ENCODE measurements at regions not wholly inside any gene's neighbourhood (a gene's known extent, or its start where the extent isn't known, plus 50 kb on each side); places are given as distances from the start of the nearest gene placed in this dataset.
A peak's percentile ranks its signal among the peaks of the same experiment; 100 is the strongest.

- intact Hi-C loops (cut with DNase I) = no loop called here
- DNase-seq (ENCODE audit: low spot score) = peak; percentile 35
Observed at GRCh38 chr22:49208768-49209252, 618.9 kb downstream of the BRD1 start.

- intact Hi-C loops (cut with DNase I) = no loop called here
- DNase-seq (ENCODE audit: low spot score) = peak; percentile 64
Observed at GRCh38 chr22:49208004-49208402, 619.7 kb downstream of the BRD1 start.

GRCh38 chr22:49207008-49208003 lies 620.4 kb downstream of the BRD1 start:
- DNase-seq (ENCODE audit: low spot score) = peak; percentile 48
- intact Hi-C loops (cut with DNase I) = no loop called here

GRCh38 chr22:49206281-49206680 lies 621.4 kb downstream of the BRD1 start:
- DNase-seq (ENCODE audit: low spot score) = peak; percentile 60
- intact Hi-C loops (cut with DNase I) = no loop called here

- intact Hi-C loops (cut with DNase I) = no loop called here
- DNase-seq (ENCODE audit: low spot score) = peak; percentile 49
Observed at GRCh38 chr22:49205483-49205800, 622.2 kb downstream of the BRD1 start.

DNA sequence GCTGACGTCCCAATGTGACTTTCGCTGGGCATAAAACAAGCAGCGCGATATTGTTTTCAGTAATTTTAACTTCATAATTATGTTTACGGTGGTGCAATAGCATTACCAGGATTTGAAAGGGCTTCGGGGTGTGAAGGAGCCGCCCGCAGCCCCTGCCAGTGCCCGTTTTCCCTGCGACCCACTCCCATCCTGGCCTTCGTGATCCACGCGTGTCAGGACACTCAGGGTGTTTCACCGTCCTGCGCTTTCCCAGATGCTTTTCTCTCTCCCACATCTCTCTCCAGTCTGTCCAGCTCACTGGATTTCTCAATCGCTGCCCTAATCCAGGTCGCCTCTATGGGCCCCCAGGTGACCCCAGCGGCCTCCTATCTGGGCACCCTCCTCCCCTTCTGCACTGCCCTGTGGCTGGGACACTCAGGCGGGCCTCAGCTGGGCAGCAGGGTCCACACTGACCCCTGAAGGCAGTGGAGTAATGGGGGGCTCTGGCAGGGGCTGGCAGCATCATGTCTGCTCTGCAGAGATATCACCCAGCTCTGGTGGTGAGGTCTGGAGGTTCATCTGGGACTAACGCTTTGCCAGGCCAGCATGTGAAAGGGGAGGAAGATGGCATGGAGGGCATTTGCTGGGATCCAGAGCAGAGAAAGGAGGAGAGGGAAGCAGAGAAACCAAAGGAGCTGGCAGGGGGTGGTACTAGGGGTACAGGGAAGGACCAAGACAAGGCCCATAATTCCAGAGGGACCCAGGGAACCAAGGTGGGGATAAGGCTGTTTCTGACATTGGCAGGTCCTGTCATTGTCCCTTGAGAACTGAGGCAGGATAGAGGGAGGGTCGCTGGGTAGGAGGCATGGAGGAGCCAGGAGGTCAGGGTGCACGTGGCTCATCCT lies 622.8 kb downstream of the BRD1 start:
- intact Hi-C loops (cut with DNase I) = no loop called here
- peak; percentile 40 for DNase-seq (ENCODE audit: low spot score)

- intact Hi-C loops (cut with DNase I) = no loop called here
Observed at GRCh38 chr22:49203859-49204598, 623.6 kb downstream of the BRD1 start.

GRCh38 chr22:49203091-49203858 lies 624.4 kb downstream of the BRD1 start:
- intact Hi-C loops (cut with DNase I) = no loop called here
- DNase-seq (ENCODE audit: low spot score) = peak; percentile 66

More at GRCh38 chr22:49203859-49204598, 623.6 kb downstream of the BRD1 start:
- DNase-seq (ENCODE audit: low spot score) = peak; percentile 70

GRCh38 chr22:49202226-49202625 lies 625.4 kb downstream of the BRD1 start:
- intact Hi-C loops (cut with DNase I) = no loop called here
- DNase-seq (ENCODE audit: low spot score) = peak; percentile 58

DNA sequence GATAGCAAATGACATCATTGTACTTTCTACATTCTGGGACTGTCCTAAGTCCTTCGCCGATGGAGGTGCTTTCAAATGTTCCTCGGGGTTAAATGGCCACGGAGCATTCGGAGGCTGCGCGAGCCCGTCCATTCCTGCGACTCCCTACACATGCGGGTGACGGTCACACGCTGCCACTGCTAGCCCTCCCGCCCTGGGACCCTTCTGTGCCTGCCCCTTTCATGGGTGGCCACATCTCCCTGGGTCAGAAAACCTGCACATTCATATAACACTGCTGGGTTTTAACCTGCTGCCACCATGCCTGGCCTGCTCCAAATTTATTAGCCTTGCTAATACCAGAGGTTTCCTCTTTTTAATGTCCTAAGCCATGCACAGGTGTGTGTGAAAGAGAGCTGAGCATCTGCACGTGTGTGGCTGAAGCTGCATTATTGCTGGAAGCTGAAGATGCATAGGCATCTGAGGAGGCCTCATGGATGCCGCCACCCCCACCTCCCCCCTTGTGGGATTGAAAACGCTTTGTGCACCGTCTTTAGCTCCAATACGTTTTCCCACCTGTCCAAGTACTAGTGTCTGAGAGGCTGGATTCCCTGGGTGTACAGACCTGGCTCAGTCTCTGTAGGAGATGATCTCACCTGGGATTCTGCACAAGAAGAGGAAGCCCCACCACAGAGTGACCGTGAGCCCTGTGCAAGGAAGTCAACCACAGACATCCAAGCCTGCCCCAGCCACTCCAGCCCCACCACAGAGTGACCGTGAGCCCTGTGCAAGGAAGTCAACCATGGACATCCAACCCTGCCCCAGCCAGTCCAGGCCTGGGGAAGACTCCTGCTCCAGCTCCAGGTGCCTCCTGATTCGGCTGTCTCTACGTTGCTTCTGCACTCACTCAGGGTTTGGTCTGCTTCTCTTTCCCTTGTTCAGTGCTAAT lies 626.4 kb downstream of the BRD1 start:
- intact Hi-C loops (cut with DNase I) = no loop called here
- DNase-seq (ENCODE audit: low spot score) = peak; percentile 62

GRCh38 chr22:49199224-49199623 lies 628.4 kb downstream of the BRD1 start:
- intact Hi-C loops (cut with DNase I) = no loop called here
- DNase-seq (ENCODE audit: low spot score) = peak; percentile 40

- DNase-seq (ENCODE audit: low spot score) = peak; percentile 67
- intact Hi-C loops (cut with DNase I) = no loop called here
Observed at GRCh38 chr22:49198705-49199084, 629.0 kb downstream of the BRD1 start.

DNA sequence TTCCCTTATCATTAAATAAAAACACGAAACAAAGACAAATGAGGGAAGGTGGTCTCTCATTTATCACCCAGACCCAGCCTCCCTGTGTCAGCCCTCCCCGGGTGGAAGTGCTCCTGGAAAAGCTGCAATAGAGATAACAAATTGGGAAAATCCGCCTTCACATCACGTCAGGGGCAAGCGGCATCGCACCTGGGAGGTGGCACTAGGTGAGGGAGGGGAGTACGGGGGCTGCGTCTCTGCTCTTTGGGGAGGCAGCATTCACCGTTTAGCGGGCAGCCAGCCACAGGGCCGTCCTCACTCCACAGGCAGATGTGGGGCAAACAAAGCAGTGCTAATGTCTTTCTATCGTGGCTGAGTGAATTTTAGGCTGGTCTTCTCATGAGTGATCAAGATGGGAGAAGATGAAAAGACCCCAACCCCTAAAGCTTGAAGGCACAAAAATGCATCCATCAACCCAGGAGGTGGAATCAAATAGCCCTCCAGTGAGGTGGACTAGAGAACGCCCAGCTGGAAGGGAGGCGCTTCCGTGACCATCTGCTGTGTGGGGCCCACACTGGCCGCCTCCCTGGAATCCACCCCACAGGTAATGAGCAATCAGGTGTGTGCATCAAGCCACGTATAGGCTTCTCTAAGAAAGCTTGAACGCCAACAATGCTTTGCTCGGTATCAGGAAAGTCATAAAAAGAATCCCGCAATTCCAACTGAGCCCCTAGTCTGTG lies 629.5 kb downstream of the BRD1 start:
- DNase-seq (ENCODE audit: low spot score) = peak; percentile 58
- intact Hi-C loops (cut with DNase I) = no loop called here

DNA sequence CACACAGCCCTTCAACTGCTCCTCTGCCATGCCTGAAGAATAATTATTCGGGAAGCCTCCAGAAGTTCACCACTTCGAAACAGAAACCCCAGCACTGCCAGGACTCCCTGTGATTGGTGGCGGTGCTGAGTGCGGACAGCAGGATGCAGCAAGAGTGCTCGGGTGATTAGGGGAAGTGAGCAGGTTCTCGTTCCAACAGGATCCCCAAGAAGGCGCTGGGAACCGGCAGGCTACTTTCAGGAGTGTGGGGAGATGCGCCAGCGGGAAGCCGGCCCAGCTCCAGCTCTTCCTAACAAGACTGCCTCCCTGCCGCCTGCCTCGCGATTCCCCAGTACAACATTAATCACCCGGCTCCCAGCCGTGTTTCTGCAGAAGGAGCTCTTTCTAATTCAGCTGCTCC lies 630.2 kb downstream of the BRD1 start:
- DNase-seq (ENCODE audit: low spot score) = peak; percentile 43
- intact Hi-C loops (cut with DNase I) = no loop called here

GRCh38 chr22:49196046-49196511 lies 631.6 kb downstream of the BRD1 start:
- peak; percentile 78 for DNase-seq (ENCODE audit: low spot score)

GRCh38 chr22:49195636-49196035 lies 632.0 kb downstream of the BRD1 start:
- intact Hi-C loops (cut with DNase I) = no loop called here
- DNase-seq (ENCODE audit: low spot score) = peak; percentile 50

More at GRCh38 chr22:49196046-49196511, 631.6 kb downstream of the BRD1 start:
- intact Hi-C loops (cut with DNase I) = no loop called here
